Stromal cell of bone marrow (primary cell): ENCODE measurements at regions not wholly inside any gene's neighbourhood (a gene's known extent, or its start where the extent isn't known, plus 50 kb on each side); places are given as distances from the start of the nearest gene placed in this dataset.

Experiments used
- DNase-seq: peaks from one replicate; pipeline ENCODE4 v3.0.0-alpha.2; 2012; ENCODE audit warnings: low read depth

DNA sequence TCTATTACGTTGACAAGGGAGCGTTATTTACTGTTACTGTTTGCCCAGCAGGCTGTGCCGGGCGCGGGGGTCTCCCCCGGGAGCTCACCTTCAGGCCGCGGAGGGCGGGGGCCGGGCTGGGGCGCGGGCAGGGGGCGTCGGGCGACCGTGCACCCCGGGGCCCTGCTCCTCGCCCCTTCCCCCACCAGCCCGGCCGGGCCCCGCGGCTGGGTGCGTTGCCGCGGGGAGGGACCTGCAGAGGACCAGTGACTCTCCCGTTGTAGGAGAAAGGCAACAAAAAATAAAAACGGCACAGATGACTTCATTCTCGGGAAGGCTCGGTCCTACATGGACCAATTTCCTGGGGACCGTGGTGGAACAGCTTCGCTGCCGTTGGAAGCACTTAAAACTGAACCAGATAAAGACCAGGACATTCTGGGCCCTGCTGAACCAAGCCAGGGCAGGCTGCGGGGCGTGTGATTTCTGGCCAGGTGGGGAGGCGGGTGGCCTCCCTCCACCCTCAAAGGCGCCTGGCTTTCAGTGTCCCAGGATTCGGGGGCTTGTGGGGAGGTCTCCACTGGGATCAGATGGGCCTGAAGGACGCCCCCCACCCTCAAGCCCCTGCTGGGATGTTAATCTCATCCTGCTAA, 57.4 kb downstream of the IGLL1 start:
- DNase-seq: no peak

DNA sequence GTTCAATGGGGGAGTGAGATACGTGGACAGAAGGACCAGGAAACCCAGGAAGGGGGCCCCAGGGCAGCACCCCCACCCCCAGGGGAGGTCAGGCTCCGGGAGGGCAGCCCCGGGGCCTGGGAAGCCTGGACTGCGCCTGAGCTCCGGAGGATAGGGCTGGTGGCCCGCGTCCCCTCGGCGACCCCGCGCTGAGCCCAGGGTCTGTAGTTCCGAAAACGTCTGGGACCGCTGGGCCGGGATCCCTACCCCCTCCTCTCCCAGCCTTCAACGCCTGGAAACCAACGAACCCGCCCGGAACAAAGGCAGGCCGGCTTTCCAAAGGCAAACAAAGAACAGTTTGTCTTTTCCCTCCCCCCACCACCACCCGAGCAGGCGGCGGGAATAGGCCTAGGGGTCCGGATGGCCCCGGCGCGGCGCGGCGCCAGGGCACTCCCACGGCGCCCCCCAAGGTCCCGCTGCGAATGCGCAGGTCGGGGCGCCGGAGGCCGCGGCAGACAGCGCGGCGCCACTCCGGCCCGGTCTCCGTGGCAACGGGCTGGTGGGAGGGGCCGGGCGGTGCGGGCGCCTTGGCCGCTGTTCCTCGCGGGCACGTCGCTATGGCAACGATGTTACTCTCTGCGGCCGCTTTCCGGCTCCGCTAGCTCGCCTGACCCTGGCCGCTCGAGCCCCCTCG, 58.5 kb downstream of the IGLL1 start:
- DNase-seq: peak; percentile 79

DNA sequence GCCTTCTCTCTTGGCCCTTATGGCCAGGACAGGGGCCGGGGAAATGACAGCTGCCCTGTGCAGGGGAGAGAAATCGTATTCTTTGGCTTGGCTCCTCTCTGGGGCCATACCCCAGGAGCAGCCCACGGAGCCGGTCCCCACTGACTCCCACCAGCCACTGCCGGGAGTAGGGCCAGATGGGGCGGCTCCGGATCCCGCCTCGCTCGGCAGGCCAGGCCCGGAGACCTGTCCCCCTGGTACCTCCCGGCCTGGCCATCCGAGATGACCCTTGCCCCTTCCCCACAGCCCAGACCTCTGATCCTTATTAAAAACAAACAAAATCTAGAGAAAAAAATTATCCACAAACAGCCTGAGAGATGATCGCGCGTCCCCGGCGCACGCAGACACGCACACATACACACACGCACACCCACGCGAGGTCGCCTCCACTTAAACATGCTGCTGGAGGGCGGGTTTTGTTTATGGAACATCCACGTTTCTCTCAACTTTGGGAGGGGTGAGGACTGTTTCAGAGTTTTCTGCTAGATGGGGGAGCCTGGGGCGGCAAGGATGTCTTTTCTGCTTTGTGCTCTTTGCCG, 59.1 kb downstream of the IGLL1 start:
- DNase-seq: peak; percentile 21

DNA sequence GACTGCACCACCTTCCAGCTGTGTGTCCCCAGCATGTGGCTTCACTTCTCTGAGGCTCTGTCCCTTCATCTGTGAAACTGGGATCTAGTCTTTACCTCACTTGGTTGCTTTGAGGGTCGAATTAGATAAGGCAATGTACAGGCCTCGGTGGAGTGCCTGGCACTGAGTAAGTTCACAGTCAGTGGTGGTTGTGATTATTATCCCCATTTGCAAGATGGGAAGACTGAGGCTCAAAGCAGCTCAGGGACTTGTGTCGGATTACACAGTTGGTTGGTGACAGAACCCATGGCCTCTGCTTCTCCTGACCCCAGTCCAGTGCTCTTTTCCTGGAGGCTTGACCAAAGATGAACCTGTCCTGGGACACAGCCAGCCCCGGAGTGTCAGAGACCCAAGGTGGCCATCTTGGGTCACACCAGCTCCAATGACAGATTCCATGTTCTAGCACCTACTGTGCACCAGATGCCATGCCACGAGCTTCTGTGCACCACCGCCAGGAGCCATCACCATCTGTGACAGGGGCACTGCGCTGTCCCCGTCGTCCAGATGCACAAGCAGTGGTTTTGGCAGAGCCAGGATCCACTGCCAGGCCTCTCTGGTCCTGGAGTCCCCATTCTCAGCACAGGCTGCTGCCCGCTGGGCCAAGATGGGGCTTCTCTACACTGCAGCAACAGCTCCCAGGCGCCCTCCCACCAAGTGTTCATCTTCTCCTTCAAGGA, 60.5 kb downstream of the IGLL1 start:
- DNase-seq: no peak

DNA sequence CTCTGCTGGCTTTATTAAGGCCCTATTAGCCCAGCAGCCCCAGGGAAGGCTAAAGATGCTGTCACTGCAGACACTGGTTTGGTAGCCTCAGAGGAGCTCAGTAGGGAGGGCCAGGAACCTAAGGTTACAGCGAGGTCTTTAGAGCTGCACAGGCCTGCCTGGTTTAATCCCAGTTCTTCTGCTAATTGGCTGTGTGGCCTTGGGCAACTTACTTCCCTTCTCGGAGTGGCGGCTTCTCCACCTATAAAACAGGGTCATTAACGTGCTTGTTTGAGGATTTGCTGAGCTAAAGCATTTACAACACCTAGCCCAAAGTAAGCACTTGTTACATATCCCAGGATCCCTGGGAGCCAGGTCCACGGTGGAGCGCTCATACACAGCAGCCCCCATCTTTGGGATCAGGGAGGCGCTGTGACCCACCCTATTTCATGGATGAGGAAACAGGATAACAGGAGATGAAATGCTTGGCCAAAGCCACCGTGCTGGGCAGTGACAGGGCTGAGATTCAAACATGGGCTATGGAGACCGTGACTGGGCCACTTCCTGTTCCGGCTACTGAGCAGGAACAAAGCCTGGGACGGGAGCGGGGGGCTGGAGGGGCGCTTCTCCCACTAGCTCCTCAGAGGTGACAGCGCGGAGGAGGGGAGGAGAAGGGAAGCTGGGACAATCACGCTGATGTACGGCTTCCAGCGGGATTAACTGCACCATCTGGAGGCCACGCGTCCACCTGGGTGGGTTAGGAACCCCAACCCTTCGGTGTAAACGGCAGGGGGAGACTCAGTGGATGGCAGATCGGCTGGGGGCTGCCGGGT, 61.5 kb downstream of the IGLL1 start:
- no peak for DNase-seq

DNA sequence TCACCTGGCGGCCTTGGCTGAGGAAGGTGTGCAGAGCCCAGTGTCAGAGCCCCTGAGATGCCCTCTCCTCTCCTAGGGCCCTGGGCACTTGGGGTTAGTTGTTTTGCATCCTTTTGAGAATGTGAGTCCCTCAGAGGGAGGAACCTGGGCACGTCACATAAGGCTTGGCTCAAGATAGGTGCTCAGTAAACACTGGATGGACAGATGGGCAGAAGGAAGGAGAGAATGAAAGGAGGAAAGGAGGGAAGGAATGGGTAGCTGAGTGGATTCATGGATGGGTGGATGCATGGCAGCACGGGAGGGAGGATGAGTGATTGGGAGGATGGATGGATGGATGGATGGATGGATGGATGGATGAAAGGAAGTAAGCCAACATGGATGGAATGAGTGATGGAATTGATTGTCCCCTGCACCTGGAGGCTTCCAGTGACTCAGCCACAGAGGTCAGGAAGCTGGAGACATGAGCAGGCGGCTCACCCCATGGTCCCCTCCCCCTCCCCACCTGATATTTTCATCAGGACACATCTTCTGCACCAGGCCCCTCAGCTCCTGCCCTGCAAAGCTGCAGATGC, 62.2 kb downstream of the IGLL1 start:
- DNase-seq: no peak

DNA sequence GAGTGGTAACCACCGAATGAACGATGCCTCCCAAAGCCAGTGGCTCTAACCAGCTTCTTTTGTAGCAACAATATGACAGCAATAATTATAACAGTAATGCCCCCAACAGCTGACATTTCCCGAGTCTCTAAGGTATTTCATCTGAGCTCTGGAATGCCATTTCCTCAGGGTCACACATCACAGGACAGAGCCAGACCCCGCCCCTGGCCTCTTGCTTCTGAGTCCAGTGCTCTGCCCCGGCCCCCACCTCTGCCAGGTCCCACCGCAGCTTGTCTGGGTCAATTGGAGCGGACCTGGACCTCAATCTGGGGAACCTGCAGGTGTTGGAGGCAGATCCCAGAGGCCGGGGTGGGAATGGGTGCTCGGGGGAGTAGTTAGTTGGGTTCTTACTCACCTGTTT, 63.8 kb downstream of the IGLL1 start:
- no peak for DNase-seq

DNA sequence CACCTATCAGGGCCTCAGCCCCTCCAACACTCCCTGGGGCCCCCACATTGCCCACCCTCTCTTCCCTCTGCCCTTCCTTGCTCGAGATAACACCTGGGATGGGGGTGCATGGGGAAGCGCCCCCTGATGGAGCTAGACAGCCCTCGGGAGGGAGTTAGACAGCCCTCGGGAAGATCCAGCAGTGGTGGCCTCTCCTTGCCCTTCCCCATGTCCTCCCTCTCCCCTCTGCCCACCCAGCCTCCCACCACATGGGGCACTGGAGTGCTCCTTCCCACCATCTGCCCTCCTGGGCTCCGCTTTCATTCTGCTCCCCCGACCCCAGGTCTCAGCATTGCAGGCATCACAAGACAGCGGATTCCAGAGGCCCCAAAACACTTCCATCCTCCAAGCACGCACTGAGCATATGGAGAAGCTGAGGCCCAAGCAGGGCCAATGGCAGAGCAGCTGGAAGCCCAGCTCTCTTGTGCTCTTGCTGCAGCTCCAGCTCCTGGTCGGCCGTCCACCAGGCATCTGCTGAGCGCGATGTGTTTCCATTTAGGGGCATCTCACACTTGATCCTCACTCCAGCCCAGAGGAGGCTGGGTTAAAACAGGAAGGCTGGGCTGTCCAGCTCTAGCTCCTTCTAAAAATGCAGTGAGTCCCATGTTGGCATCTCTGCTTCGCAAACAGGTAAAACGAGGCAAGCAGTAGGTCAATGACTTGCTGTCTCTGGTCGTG, 65.6 kb downstream of the IGLL1 start:
- DNase-seq: no peak

DNA sequence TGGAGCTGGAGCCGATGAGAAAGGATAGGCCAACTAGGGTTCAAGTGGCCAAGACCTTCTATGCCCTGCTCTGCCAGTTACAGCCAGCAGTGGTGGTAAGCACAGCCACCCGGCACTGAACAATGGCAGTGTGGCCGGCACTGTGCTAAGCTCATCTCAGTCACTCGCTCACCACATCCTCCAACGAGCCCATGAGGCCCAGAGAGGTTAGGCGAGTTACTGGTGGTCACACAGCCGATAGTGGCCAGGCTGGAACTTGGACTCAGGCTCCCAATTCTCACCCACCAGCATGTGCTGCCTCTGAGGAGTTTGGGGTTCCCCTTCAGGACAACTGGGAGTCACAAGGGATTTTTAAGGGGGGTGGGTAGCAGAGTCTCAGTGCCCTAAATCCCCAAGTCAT, 66.4 kb downstream of the IGLL1 start:
- no peak for DNase-seq

DNA sequence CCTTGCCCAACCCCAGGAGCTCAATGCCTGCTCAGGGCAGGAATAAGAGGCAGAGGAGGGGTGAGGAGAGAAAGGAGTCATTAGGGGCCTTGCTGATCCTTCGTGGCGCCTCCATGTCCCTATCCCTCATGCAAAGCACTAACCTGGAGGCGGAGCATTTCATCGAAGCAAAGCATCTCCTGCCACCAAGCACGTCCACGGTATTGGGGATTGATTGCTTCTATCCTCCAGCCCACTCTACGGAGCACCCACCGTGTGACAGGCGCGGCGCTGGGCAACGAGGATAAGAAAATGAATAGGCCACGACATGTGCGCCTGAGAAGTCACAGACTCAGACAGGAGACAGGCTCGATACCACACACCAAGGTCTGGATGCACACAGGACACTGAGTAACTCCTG, 67.0 kb downstream of the IGLL1 start:
- DNase-seq: no peak

DNA sequence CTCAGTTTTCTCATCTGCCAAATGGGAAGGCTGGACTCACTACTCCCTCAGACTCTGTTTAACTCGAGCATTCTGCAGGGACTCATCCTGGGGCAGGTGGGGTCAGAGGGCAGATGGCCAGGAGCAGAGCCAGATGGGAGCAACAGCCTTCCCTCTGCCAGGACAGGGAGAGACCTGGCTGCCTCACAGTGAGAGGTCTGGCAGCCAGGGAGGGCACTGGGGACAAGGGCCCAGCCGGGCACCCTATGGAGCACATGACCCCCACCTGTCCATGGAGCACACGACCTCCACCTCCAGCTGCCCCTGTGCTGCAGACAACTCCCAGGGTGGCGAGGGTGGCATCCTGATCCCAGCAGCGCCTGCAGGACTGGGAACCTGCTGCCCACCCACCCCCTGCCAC, 67.4 kb downstream of the IGLL1 start:
- DNase-seq: no peak

DNA sequence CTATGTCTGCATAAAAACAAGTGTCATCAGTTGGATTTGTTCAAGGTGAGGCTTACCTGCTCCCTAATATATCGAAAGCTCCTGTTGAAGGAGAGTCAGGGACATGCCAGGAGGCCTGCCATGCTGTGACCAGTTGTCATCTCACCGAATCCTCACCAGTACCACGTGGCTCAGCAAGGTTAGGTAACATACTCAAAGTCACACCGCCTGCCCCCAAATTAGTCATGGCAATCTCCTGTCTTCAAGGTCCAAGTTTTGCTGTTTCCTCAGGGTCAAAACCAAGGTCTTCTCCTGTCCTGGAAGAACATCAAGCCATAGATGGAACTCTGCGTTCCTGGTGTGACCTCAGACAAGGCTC, 67.8 kb downstream of the IGLL1 start:
- no peak for DNase-seq

DNA sequence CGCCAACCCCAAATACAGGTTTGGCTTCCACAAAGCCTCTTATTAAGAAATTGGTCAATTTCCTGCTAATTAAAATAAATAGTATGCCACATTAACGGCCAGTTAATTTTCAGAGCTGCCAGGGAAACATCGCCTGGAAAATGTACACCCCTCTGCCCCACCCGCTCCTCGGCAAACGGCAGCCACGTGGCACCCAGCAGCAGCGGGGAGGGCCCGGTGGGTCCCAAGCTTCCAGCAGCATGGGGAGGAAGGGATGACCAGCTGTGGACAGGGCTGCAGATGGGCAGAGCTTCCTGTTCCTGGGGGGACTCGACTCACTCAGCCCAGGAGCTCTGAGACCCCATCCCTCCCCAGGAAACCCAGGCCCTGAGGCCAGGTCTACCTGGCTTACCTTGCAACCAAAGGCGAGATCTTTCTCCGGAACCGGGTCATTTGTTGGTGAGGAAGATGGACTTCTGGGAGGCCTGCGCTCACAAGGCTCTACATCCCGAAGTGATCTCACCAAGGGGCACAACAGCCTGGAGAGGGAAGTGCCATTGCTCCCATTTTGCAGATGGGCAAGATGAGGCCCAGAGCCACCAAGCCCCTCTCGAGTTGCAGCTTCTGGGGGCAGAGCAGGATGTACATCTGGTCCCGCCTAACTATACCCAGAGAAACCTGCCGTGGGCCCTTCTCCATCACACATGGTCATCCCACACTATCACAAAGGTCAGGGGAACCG, 68.3 kb downstream of the IGLL1 start:
- no peak for DNase-seq

DNA sequence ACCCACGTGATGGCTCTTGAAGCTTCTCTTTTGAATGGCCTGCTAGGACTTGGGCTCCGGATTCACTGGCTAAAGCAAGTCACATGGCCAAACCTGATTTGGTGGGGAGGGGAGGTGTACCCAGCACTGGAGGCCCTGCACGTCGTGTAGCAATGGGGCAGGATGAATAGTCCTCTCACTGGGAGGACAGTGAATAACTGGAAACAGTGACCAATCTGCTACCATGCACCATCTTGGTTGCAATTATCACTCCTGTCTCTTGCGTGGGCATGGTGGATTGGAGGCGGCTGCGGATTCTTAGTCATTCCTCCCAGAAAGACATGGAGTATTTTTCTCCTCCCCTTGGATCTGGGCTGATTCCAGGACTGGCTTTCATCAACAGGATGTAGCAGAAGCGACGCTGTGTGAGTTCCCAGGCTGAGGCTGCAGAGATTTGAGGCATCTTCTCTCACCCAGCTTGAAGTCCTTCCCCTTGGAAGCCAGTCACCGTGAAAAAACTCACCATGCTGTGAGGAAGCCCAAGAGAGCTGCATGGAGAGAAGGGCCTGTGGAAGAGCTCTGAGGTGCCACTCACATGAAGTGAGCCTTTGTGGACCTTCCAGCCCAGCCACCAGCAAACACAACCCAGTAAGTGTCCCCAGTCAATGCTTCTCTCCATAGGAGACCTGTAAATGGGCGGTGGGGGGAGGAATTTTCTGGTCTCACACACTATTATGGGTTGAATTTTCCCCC, 70.4 kb downstream of the IGLL1 start:
- no peak for DNase-seq

DNA sequence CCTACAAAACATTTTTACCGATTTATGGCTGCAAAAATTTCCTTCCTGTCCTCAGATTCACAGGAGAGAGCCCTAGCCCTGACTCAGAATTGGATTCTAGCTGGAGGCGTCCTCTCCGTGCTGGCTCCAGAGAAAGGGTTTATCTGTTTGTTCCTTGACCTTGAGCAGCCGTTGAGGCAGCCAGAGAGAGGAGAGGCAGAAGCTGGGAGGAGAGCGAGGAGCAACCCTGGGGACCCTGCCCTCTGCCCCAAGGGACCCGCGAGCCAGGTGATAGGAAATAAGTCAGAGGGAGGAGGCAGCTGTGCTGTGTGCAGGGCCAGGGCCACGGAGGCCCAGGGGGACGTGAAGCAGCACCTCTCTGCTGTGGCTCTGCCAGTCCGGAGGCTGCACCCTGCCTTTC, 75.6 kb downstream of the IGLL1 start:
- no peak for DNase-seq

DNA sequence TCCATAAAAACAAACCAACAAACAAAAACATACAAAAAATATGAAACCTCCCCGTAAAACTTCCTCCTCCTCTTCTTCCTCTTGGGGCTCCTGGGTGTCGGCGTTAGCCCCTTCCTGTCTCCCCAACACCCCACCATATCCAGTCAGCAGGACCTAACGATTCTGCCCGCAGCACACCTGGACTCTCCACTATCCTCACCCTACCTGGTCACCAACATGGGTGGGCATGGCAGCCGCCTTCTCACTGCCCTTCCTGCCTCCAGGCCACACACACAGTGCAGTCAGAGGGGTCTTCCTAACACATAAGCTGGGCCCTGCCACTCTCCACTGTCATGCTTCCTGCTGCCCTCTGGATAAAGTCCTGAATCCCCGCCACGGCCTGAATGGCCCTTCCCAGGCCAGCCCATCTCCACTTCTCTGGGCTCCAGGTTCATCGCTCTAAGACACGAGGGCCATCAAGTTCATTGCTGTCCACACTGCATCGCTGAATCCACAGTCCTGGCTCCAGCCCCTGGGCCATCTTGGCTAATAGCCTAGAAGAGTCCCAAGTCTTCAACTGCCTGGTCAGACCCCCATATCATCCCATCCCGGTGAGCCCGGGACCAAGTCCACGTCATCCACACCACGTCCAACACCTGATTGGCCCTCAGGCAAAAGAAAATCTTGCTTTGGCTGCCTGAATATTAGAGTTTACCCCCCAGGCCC, 76.2 kb downstream of the IGLL1 start:
- no peak for DNase-seq

DNA sequence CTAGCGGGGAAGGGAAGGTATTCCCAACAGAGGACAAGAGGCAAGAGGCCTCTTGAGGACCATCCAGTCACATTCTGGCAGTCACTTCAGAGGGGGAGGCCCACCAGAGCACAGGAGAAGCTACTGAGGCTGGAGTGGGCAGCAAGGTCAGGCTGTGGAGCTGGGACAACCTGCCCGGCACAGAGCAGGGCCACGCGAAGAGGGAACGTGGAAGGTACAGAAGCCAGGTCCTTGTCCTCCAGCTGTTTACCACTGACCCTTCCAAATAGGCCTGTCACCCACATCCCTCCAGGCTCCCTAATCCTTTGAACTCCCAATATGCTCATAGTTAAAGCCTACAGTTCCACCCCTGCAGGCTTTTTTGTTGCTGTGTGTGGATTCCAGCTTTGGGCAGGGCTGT, 76.9 kb downstream of the IGLL1 start:
- no peak for DNase-seq

DNA sequence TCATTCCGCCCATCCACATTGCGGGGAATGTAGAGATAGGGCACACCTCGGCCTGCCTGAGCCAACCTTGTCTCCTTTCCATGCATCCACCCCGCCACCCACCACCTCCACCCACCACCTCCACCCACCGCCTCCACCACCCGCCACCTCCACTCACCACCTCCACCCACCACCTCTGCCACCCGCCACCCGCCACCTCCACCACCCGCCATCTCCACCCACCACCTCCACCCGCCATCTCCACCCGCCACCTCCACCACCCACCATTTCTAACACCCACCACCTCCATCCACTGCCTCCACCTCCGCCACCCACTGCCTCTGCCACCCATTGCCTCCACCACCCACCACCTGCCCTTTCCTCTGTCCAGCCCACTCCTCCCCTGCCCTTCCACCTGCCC, 78.4 kb downstream of the IGLL1 start:
- DNase-seq: no peak

DNA sequence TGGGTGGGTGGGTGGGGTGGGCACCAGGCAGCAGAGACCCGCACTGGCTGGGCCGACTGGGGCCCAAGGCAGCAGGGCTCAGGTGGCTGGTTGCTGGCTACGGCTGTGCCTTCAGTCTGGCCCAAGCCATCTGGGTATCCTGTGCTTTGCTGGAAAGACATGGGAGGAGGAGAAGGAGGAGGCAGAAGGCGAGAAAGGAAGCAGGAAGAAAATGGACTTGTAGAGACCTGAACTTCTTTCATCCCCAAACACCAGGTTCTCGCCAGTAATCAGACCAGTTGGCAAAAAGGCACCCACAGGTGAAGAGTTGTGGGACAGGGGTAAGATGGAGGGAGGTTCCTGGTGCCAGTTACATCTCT, 78.8 kb downstream of the IGLL1 start:
- DNase-seq: no peak
